Adipocyte (in vitro differentiated cells): ENCODE measurements at regions not wholly inside any gene's neighbourhood (a gene's known extent, or its start where the extent isn't known, plus 50 kb on each side); places are given as distances from the start of the nearest gene placed in this dataset.
"Not testable (repeated sequence)": the region's sequence is repeated elsewhere in the genome, so short reads cannot be mapped to it uniquely, and the experiment has no call there.

Experiments used
- DNase-seq: peaks from one replicate; pipeline ENCODE4 v3.0.0-alpha.2; 2015; ENCODE audit warnings: low read depth
- H3K27me3 ChIP-seq: replicated peaks from 2 replicates; pipeline ENCODE4 v1.7.0; 2013; ENCODE audit warnings: mild to moderate bottlenecking, low read length, moderate library complexity; ENCODE audit not compliant: control insufficient read depth, insufficient read depth
- H3K36me3 ChIP-seq: 2 replicates; pipeline ENCODE4 v1.7.0; 2013; ENCODE audit warnings: low read length, mild to moderate bottlenecking, moderate library complexity; ENCODE audit not compliant: control insufficient read depth, insufficient read depth, severe bottlenecking
- H3K4me1 ChIP-seq: 2 replicates; pipeline ENCODE4 v1.7.0; 2013; ENCODE audit warnings: mild to moderate bottlenecking, low read length, moderate library complexity; ENCODE audit not compliant: control insufficient read depth, insufficient read depth
- H3K4me3 ChIP-seq: 2 replicates; pipeline ENCODE4 v1.7.0; 2013; ENCODE audit warnings: mild to moderate bottlenecking, low read length, moderate library complexity
- H3K9ac ChIP-seq: 2 replicates; pipeline ENCODE4 v1.7.0; 2013; ENCODE audit warnings: mild to moderate bottlenecking, low read length, moderate library complexity
- H3K9me3 ChIP-seq: 2 replicates; pipeline ENCODE4 v1.7.0; 2013; ENCODE audit warnings: mild to moderate bottlenecking, low read length, moderate library complexity; ENCODE audit not compliant: control insufficient read depth

GRCh38 chr15:26214290-26214689 is 351.2 kb upstream of the ATP10A start:
- no peak for DNase-seq
- Histone ChIP-seq H3K27me3 (no peaks in the 10 kb centered on the region), H3K4me1 (no peaks in the 10 kb centered on the region), H3K9ac (no peak overlapping the region), H3K4me3 (no peak overlapping the region), H3K9me3 (no peaks in the 10 kb centered on the region), H3K36me3 (no peaks in the 10 kb centered on the region)

GRCh38 chr15:26213427-26213826 is 350.3 kb upstream of the ATP10A start:
- no peak for DNase-seq
- Histone ChIP-seq H3K4me3 (no peak overlapping the region), H3K9me3 (no peaks in the 10 kb centered on the region), H3K9ac (no peak overlapping the region), H3K4me1 (no peaks in the 10 kb centered on the region), H3K36me3 (no peaks in the 10 kb centered on the region), H3K27me3 (no peaks in the 10 kb centered on the region)

GRCh38 chr15:26212109-26212508 is 349.0 kb upstream of the ATP10A start:
- no peak for DNase-seq
- Histone ChIP-seq H3K9me3 (no peaks in the 10 kb centered on the region), H3K36me3 (no peaks in the 10 kb centered on the region), H3K27me3 (no peaks in the 10 kb centered on the region), H3K9ac (no peak overlapping the region), H3K4me3 (no peak overlapping the region), H3K4me1 (no peaks in the 10 kb centered on the region)

GRCh38 chr15:26210980-26211379 is 347.9 kb upstream of the ATP10A start:
- H3K4me3 ChIP-seq = no peak overlapping the region
- H3K9me3 ChIP-seq = no peaks in the 10 kb centered on the region
- no peak overlapping the region for H3K9ac ChIP-seq
- no peaks in the 10 kb centered on the region for H3K27me3 ChIP-seq
- no peak for DNase-seq
- no peaks in the 10 kb centered on the region for H3K4me1 ChIP-seq
- no peaks in the 10 kb centered on the region for H3K36me3 ChIP-seq

- Histone ChIP-seq H3K36me3 (no peaks in the 10 kb centered on the region), H3K4me3 (no peak overlapping the region), H3K27me3 (no peaks in the 10 kb centered on the region), H3K9me3 (no peaks in the 10 kb centered on the region), H3K9ac (no peak overlapping the region), H3K4me1 (no peaks in the 10 kb centered on the region)
- no peak for DNase-seq
Measured at GRCh38 chr15:26201177-26201858, 338.2 kb upstream of the ATP10A start.

- Histone ChIP-seq H3K36me3 (no peaks in the 10 kb centered on the region), H3K9me3 (no peaks in the 10 kb centered on the region)
- no peak for DNase-seq
Measured at GRCh38 chr15:26200427-26200826, 337.3 kb upstream of the ATP10A start.

GRCh38 chr15:26197719-26198118 is 334.6 kb upstream of the ATP10A start:
- no peak overlapping the region for H3K9ac ChIP-seq
- no peak for DNase-seq
- H3K9me3 ChIP-seq = no peaks in the 10 kb centered on the region
- H3K4me1 ChIP-seq = no peaks in the 10 kb centered on the region
- no peaks in the 10 kb centered on the region for H3K27me3 ChIP-seq
- no peak overlapping the region for H3K4me3 ChIP-seq
- H3K36me3 ChIP-seq = no peaks in the 10 kb centered on the region

More at GRCh38 chr15:26200427-26200826, 337.3 kb upstream of the ATP10A start:
- Histone ChIP-seq H3K4me1 (no peaks in the 10 kb centered on the region), H3K9ac (no peak overlapping the region), H3K27me3 (no peaks in the 10 kb centered on the region), H3K4me3 (no peak overlapping the region)

GRCh38 chr15:26197060-26197459 is 333.9 kb upstream of the ATP10A start:
- H3K4me1 ChIP-seq = no peaks in the 10 kb centered on the region
- no peak for DNase-seq
- no peaks in the 10 kb centered on the region for H3K36me3 ChIP-seq
- H3K9me3 ChIP-seq = no peaks in the 10 kb centered on the region
- no peak overlapping the region for H3K9ac ChIP-seq
- no peaks in the 10 kb centered on the region for H3K27me3 ChIP-seq
- no peak overlapping the region for H3K4me3 ChIP-seq

GRCh38 chr15:26191193-26191592 is 328.1 kb upstream of the ATP10A start:
- no peaks in the 10 kb centered on the region for H3K9me3 ChIP-seq
- H3K4me1 ChIP-seq = no peaks in the 10 kb centered on the region
- H3K36me3 ChIP-seq = no peaks in the 10 kb centered on the region
- DNase-seq = no peak
- H3K9ac ChIP-seq = no peak overlapping the region
- no peaks in the 10 kb centered on the region for H3K27me3 ChIP-seq
- H3K4me3 ChIP-seq = no peak overlapping the region

- H3K9ac ChIP-seq, H3K4me3 ChIP-seq, DNase-seq, H3K4me1 ChIP-seq, H3K9me3 ChIP-seq, H3K36me3 ChIP-seq, H3K27me3 ChIP-seq: not testable (repeated sequence)
Measured at GRCh38 chr15:26186138-26186537, 323.0 kb upstream of the ATP10A start.

- DNase-seq = no peak
- peaks cover 11% of the 10 kb centered on the region for H3K27me3 ChIP-seq
- no peaks in the 10 kb centered on the region for H3K9me3 ChIP-seq
- H3K4me1 ChIP-seq = no peaks in the 10 kb centered on the region
- H3K9ac ChIP-seq = no peak overlapping the region
- no peaks in the 10 kb centered on the region for H3K36me3 ChIP-seq
- H3K4me3 ChIP-seq = no peak overlapping the region
Measured at GRCh38 chr15:26182441-26182840, 319.3 kb upstream of the ATP10A start.

- Histone ChIP-seq H3K4me1 (no peaks in the 10 kb centered on the region), H3K9ac (no peak overlapping the region), H3K4me3 (no peak overlapping the region), H3K9me3 (no peaks in the 10 kb centered on the region), H3K36me3 (no peaks in the 10 kb centered on the region), H3K27me3 (peaks cover 17% of the 10 kb centered on the region)
- no peak for DNase-seq
Measured at GRCh38 chr15:26179906-26180305, 316.8 kb upstream of the ATP10A start.
